ENCODE measurements at regions not wholly inside any gene's neighbourhood (a gene's known extent, or its start where the extent isn't known, plus 50 kb on each side); places are given as distances from the start of the nearest gene placed in this dataset.
A peak's percentile ranks its signal among the peaks of the same experiment; 100 is the strongest.

- Histone ChIP-seq H3K4me3 (ENCODE audit: low read depth, low read length) (no peak overlapping the region), H3K36me3 (ENCODE audit: control insufficient read depth, insufficient read depth, low read length) (no peaks in the 10 kb centered on the region), H3K27me3 (ENCODE audit: control insufficient read depth, insufficient read depth, low read length) (no peaks in the 10 kb centered on the region)
- TF ChIP-seq CTCF (IDR thresholded peaks at IDR 0.05; ENCODE audit: insufficient read depth, low read depth, low read length), result no peak
- ChIA-PET POLR2A (no interaction called here), CTCF (no interaction called here)
- no peak for DNase-seq (ENCODE audit: low read depth)
Observed at GRCh38 chr22:49636649-49637048, 191.0 kb downstream of the BRD1 start.

GRCh38 chr22:49636214-49636613 lies 191.5 kb downstream of the BRD1 start:
- CTCF ChIA-PET, result no interaction called here
- DNase-seq (ENCODE audit: low read depth), result no peak
- H3K36me3 ChIP-seq (ENCODE audit: control insufficient read depth, insufficient read depth, low read length), result no peaks in the 10 kb centered on the region
- TF ChIP-seq CTCF (IDR thresholded peaks at IDR 0.05; ENCODE audit: insufficient read depth, low read depth, low read length), result no peak
- H3K4me3 ChIP-seq (ENCODE audit: low read depth, low read length), result no peak overlapping the region
- POLR2A ChIA-PET, result no interaction called here
- no peaks in the 10 kb centered on the region for H3K27me3 ChIP-seq (ENCODE audit: control insufficient read depth, insufficient read depth, low read length)

DNA sequence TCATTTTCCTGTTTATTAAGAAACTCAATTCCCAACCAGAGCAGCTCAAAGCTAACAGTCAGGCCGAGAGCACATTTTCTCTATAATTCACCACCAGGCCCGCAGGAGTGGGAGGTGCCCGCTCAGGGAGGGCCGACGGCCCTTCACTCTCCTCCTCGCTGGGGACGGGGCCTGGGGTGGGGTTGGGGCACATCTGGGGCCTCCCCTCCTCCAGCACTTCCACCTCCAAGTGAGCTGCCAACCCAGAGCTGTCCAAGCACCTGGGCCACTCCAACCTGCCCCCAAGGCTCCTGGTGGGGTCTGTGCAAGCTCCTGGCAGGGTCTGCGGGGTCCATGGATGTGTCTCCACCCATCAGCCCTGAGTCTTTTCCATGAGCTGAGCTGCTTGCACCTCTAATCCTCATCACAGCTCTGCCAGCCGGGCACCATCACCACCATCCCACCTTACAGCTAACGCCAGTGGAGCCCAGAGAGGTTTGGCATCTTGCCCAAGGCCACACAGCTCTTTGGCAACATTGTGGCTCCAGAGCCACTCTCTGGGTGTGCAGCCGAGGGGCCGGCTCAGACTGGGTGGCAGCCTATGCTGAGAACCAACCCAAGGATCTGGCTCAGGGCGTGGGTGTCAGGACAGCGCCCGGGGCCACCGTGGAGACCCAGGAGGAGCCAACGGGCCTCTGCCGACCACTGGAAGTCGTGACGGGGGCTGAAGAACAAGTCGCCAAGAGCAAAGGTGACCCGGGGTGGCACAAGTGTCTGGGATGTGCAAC lies 193.5 kb downstream of the BRD1 start:
- ChIA-PET CTCF (no interaction called here), POLR2A (no interaction called here)
- Histone ChIP-seq H3K36me3 (ENCODE audit: control insufficient read depth, insufficient read depth, low read length) (no peaks in the 10 kb centered on the region), H3K4me3 (ENCODE audit: low read depth, low read length) (no peak overlapping the region), H3K27me3 (ENCODE audit: control insufficient read depth, insufficient read depth, low read length) (no peaks in the 10 kb centered on the region)
- no peak for TF ChIP-seq CTCF (IDR thresholded peaks at IDR 0.05; ENCODE audit: insufficient read depth, low read depth, low read length)
- DNase-seq (ENCODE audit: low read depth), result no peak

DNA sequence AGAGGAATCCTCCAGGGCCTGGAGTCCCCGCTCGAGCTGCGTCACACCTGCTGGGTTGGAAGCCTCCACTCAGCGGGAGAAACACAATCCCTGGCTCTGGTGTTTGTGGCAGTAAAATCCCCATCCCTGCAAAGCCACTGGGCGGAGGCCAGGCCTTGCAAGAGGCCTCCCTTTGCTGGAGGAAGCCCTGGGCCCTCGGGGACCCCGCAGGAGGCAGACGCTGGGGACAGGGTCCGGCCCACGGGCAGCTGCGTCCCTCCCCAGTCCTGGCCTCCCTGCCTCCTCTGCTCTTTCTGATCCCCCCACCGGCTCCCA lies 194.7 kb downstream of the BRD1 start:
- CTCF ChIA-PET, result interaction anchor here (0.6 kb wide), 1 partner anchor 12 kb away, joined by 3 read pairs; no protein-coding TSS in a partner anchor
- TF ChIP-seq CTCF (IDR thresholded peaks at IDR 0.05; ENCODE audit: insufficient read depth, low read depth, low read length), result no peak
- H3K4me3 ChIP-seq (ENCODE audit: low read depth, low read length), result no peak overlapping the region
- H3K27me3 ChIP-seq (ENCODE audit: control insufficient read depth, insufficient read depth, low read length), result no peaks in the 10 kb centered on the region
- no peaks in the 10 kb centered on the region for H3K36me3 ChIP-seq (ENCODE audit: control insufficient read depth, insufficient read depth, low read length)
- POLR2A ChIA-PET, result no interaction called here
- no peak for DNase-seq (ENCODE audit: low read depth)

DNA sequence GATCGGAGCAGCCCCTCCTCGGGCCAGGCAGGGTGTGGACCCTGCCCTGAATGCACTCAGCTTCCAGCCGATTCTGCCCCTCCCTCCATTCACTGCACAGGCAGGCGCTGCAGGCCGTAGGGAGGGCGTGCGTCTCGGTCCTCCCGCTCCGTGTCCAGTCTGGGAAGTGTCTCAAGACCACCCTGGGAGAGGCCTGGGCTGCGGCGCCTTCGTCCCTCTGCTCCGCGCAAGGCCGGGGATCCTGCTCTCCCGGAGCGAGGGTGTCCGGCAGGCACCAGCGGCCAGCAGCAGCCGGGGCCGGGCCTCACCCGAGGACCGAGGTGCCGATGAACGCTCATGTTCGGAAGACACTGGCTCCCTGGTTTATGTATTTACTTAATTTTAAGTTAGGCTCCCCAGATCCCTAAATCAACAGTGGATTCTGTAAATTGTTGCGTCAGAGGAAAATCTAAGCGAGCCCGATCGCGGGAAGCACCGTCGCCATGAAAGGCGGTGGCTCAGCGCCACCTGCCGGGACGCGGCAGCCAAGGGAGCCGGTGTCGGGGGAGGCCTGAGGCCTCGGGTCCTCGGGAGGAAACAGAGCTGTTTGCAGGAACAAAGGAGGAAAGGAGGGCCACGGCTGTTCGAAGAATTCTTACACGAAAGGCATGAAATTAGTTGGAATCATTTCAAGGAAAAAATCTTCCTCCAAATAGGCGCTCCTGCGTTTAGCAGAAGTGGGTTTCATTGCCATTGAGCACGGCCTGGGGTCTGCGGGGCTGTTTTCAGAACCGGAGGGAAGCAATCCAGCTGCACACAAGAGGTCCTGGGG lies 195.3 kb downstream of the BRD1 start:
- H3K27me3 ChIP-seq (ENCODE audit: control insufficient read depth, insufficient read depth, low read length), result no peaks in the 10 kb centered on the region
- ChIA-PET POLR2A (no interaction called here), CTCF (interaction anchor here (0.6 kb wide), 1 partner anchor 12 kb away, joined by 3 read pairs; no protein-coding TSS in a partner anchor)
- peak; percentile 0 for DNase-seq (ENCODE audit: low read depth)
- H3K4me3 ChIP-seq (ENCODE audit: low read depth, low read length), result peak overlapping the region; percentile 28
- TF ChIP-seq CTCF (IDR thresholded peaks at IDR 0.05; ENCODE audit: insufficient read depth, low read depth, low read length), result peak; percentile 80
- H3K36me3 ChIP-seq (ENCODE audit: control insufficient read depth, insufficient read depth, low read length), result no peaks in the 10 kb centered on the region

Measured in BJ (cell line).